LHCN-M2 (cell line): ENCODE measurements at regions not wholly inside any gene's neighbourhood (a gene's known extent, or its start where the extent isn't known, plus 50 kb on each side); places are given as distances from the start of the nearest gene placed in this dataset.
"Not testable (repeated sequence)": the region's sequence is repeated elsewhere in the genome, so short reads cannot be mapped to it uniquely, and the experiment has no call there.

ENCODE experiments used
- DNase-seq: peaks from one replicate; pipeline ENCODE4 v3.0.0-alpha.2; 2012; ENCODE audit warnings: low read depth

DNA sequence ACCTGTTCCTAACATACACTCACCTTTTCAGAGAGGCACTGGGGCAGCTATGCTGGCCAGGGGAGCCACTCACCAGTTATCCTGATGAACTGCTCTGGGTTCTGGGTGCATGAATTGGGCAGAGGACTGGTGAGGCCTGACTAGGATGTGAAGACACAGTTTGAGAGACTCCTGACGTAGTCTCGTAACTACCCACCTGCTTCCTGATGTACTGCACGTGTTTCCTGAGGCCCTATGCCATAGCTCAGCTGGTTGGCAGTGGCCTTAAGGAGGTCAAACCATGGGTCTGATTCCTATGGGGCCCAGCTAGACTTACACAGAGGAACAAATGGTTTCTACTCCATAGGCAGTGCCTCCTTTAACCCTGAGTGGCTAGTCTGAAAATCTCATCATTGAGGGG lies 351.7 kb upstream of the FRG2C start:
- not testable (repeated sequence) for DNase-seq

DNA sequence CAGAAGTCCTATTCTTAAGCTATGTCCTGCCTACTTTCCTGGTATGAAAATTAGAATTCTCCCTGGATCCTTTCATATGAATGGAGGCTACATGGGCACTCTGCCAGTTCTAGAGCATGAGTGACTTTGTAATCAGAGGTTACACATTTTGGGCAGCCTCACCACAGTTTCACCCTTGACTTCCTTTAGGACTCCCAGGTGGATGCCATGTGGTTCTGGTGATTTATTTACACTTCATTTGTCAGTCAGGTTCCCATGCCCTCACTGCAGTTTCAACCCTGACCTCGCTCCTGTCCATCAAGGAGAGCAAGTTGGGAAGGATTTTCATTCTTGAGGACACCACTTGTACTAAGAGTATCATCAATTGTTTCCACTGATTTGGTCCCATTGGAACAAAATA lies 344.4 kb upstream of the FRG2C start:
- not testable (repeated sequence) for DNase-seq

GRCh38 chr3:75320369-75320768 lies 343.8 kb upstream of the FRG2C start:
- no peak for DNase-seq

DNA sequence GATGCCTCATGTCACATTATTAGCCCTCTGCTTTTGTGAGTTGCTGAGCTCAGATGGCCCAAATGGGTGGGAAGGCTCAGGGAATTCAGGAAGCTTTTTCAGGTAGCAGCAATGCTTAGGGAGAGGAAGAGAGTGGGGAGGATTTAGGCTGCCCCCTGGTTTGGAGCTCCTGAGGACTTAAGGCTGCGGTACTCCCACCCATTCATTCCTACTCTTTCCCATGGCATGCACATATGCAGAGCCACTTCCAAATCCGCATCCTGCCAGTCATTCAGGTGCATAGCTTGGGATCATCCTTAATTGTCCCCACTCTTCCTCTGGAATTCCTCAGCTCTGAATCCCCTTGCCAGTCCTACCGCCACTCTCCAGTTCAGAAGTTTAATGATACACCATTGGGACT lies 343.1 kb upstream of the FRG2C start:
- no peak for DNase-seq

DNA sequence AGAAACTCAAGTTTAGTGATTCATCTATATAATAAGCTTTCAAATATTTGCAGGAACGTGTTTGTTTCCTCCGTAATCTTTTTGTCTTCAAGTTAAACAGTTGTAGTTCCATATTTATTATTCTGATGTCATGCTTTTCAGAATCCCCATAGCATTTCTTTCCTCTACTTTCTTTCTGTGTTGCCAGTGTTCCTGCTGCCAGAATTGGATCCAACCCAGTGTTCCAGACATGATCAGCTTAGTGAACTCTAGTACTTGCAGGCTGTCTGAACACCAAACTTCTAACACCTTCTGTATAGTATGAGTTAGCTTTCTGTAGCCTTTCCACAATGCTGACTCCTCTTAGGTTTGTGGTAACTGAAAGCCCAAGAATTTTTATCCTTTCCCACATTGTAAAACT lies 340.2 kb upstream of the FRG2C start:
- not testable (repeated sequence) for DNase-seq

DNA sequence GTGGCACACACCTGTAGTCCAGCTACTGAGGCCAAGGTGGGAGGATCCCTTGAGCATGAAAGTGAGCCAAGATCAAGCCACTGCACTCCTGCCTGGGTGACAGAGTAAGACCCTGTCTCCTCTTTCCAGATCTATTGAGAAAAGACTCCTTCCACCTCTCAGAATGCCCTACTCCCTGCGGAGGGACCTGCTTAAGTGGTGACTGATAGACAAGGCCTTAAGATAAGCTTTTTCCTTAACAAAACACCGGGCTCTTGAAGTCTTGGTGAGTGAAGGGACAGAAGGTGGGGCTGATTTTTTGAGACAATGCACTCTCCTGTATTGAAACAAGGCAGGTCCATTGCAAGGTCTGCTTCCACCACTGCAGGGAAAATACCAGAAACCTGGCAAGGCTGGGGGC lies 338.4 kb upstream of the FRG2C start:
- DNase-seq, result no peak

- DNase-seq, result no peak
Observed at GRCh38 chr3:75327453-75327852, 336.7 kb upstream of the FRG2C start.

- DNase-seq, result no peak
Observed at GRCh38 chr3:75329476-75330097, 334.5 kb upstream of the FRG2C start.

- DNase-seq, result not testable (repeated sequence)
Observed at GRCh38 chr3:75330446-75330845, 333.7 kb upstream of the FRG2C start.

GRCh38 chr3:75332090-75332489 lies 332.0 kb upstream of the FRG2C start:
- DNase-seq, result not testable (repeated sequence)

GRCh38 chr3:75332794-75333193 lies 331.3 kb upstream of the FRG2C start:
- DNase-seq, result no peak

GRCh38 chr3:75334299-75334698 lies 329.8 kb upstream of the FRG2C start:
- no peak for DNase-seq

DNA sequence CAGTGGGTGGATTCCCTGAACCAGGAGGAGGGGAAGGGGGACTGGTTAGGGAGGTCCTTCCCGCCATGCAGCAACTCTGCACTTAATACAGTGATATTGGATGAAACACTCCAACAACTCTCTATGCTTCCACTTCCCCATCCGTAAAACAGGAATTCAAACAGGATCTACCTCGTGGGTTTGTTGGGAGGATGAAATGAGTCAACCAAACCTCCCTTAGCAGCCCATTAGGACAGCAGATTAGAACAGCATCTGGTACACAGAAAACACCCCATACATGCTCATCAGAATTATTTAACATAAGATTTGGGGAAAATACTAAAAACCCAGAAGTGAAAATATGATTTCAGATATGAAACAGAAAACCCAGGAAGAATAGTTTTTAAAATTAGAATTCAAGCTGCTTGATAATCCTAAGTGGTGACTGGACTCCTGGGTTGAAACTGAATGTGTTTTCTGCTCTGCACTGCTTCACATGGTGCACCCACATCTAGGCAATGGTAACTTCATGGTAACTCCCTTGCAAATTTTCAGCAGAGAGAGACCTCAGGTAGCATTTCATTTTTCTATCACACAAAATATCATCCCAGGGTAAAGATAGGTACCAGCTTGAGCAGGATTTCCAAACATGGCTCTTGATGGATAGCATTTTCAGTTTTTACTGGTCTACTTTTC lies 326.8 kb upstream of the FRG2C start:
- no peak for DNase-seq

GRCh38 chr3:75338342-75338741 lies 325.8 kb upstream of the FRG2C start:
- no peak for DNase-seq

GRCh38 chr3:75341324-75342067 lies 322.6 kb upstream of the FRG2C start:
- DNase-seq, result no peak

GRCh38 chr3:75342425-75342824 lies 321.7 kb upstream of the FRG2C start:
- no peak for DNase-seq

GRCh38 chr3:75350536-75350935 lies 313.6 kb upstream of the FRG2C start:
- not testable (repeated sequence) for DNase-seq

- DNase-seq, result not testable (repeated sequence)
Observed at GRCh38 chr3:75362086-75362784, 301.9 kb upstream of the FRG2C start.

- not testable (repeated sequence) for DNase-seq
Observed at GRCh38 chr3:75372964-75373363, 291.2 kb upstream of the FRG2C start.

- DNase-seq, result not testable (repeated sequence)
Observed at GRCh38 chr3:75379840-75380239, 284.3 kb upstream of the FRG2C start.

DNA sequence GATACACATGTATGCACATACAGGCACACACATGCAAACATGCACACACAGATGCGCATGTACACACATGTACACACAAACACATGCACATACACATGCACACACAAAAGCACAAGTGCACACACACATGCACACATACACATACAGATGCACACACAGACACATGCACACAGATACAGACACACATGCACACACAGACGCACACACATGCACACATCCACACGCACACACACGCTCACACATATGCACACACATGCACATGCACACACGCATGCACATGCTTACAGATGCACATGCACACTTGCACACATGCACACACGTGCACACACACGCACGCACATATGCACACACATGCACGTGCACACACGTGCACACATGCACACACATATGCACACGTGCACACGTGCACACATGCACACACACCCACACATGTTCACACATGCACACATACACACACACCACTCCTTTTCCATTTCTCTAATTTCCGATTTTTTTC lies 283.8 kb upstream of the FRG2C start:
- no peak for DNase-seq

DNA sequence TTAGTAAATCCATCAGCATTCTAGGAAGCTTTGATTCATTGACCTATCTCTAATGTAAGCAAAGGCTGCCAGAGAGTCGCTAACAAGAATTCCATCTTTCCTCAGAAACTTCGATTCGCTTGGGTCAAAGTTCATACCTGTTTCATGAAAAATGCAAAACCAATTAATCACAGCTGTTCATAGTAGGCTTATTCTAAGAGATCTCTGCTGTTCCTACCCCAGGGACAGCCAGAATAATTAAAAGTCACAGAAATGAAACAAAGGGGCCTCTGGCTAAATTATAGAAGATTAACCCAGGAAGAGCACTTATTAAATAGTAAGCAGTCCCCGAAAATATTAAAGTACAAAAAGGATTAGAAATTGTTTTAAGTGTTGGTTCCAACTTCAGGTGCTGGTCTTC lies 280.1 kb upstream of the FRG2C start:
- not testable (repeated sequence) for DNase-seq
